Fibroblast of skin of back (primary cell): ENCODE measurements at regions not wholly inside any gene's neighbourhood (a gene's known extent, or its start where the extent isn't known, plus 50 kb on each side); places are given as distances from the start of the nearest gene placed in this dataset.
"Not testable (repeated sequence)": the region's sequence is repeated elsewhere in the genome, so short reads cannot be mapped to it uniquely, and the experiment has no call there.

Source experiments
- DNase-seq: peaks from one replicate; pipeline ENCODE4 v3.0.0-alpha.2; 2013

DNA sequence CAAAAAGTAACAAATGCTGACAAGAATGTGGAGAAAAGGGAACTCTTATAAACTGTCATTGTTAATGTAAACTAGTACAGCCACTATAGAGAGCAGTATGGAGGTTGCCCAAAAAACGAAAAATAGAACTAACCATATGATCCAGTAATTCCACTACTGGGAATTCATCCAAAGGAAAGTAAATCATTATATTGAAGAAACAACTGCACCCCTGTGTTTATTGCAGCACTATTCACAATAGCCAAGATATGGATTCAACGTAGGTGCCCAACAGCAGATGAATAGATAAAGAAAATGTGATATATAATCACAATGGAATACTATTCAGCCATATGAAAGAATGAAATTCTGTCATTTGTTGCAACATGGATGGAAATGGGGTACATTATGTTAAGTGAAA, 188.0 kb upstream of the E2F7 start:
- DNase-seq: no peak

DNA sequence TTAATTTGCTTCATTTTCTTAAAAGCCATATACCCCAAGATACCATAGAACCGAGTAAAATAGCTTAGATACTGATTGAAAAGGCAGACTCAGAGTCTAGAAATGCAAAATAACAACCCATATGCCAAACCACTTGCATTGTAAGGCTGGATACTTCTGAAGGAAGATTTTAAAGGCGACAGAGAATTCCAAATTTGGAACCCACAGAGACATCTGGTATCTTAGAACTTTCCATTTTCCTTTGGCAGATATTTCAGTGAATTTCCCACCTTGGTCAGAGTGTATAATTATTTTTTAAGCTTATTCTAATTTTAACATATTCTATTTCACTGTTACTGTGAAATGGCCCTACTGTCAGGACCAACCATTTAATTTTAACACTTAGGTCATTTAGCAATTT, 186.4 kb upstream of the E2F7 start:
- no peak for DNase-seq

DNA sequence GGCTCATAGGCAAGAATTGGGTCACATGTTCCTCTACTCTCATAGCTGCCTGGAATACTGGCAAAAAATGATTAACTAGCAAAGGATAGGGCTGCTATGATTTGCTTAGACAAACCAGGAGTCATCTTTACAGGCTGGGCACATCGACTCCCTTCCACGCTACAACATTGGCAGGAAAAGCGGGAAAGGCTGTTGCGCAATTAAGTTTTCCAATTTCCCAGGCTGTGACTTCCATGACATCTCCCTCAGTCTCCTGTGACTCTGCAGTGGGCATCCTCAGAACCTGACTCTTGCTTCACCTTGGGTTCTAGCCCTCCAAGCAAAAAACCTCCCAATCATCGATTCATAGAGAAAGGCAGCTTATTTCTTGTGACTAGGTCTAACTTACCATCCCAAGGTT, 184.5 kb upstream of the E2F7 start:
- DNase-seq: no peak

DNA sequence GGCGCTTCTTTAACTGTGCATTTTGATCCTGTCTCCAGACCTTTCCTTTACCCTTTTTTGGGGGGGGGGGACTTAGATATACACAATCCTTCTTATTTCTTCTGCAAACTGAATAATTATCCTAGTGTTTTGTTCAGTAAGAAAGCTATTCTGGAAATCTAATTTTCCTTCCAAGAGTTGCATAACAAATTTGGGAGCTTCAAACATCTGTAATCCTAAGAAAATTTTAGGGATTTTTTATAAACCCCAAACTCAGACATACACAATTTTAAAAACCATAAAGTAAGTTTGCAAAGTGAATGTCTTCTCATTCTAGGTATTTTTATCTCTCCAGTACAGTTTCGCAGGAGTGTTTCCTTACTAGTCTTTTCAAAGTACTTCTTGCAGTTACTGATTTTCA, 182.7 kb upstream of the E2F7 start:
- DNase-seq: no peak

DNA sequence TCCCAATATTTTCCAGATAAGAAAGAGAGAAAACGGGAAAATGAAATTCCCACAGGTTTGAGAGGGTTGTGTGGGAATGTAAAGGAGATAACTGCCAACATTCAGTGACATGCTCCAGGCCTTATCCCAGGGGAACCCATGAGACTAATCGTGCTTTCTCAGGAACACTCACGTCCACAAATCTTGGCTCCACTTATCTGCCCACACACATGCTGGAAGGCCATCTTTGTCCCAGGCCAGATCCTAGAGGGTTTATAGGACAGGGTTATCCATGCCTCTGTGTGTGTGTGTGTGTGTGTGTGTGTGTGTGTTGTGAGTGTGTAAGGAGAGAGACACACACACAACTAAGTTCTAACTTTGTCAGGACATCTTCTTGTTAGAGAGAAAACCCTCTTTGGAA, 182.2 kb upstream of the E2F7 start:
- no peak for DNase-seq

DNA sequence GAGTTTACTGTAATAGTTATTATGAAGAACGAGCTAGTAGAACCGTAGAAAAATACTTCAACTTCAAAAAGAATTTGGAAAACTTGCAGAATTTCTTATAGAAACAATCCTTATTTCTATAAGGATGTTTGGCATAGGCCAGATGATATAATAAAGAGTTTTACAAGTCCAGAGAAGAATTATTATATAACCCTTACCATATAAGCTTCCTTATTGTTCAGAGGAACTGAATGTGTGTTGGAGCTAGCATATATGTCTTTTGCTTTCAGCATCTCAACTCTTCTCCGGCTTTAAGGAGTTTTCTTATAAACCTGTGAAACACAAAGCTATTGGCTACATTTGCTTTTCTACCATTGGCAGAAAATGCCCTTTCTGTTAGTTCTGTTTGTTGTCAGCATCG, 178.0 kb upstream of the E2F7 start:
- DNase-seq: no peak

DNA sequence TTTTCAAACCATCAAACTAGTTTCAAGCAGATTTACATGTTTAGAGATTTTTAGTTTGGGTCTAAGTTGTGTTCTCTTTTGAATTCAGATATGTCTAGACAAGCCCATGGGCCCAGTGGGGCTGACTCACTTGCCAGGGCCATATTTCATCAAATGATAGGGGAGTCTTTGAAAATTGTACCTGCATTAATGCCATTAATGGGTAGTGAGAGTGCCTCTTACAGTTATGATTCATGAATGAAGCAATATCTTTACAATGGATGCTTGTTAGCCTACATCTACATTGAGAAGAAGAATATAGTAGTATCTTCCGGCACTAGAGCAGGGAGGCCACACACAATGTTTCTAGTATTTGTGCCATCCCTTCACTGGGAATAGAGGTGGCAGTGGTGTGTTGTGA, 174.2 kb upstream of the E2F7 start:
- no peak for DNase-seq

DNA sequence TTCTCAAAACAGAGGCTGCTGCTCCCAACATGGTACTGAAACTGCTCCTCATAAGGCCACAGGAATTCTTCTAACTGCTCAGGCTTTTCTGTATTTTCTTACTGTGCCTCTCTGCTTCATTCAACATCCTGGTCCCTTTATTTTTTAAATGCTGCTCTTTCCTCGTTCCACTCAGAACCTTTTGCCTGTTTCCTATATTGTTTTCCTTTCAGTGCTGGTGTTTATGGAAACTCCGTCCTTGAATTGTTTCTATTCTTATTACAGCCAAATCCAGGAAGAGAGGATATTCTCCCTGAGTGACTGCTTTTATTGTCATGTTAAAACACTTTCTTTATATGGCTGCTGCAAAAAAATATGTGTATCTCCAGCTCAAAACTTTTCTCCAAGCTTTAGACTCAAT, 173.0 kb upstream of the E2F7 start:
- DNase-seq: no peak

DNA sequence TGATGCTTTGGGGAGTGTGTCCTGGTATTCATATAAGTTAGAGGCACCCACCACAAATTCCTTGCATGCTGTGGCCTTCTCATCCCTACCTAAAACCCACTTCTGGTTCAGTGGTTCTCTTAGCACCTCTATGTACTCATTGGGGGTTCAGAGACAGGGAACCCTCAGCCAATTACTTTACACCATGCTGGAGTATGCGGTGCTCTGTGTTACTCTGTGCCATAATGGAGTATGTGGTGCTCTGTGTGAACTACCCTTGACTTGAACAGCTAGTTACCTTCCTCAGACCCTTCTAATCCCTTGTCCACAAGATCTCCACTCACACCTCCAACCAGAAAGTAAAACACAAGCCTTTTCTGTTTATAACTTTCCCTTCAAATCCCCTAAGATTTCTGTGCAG, 172.5 kb upstream of the E2F7 start:
- no peak for DNase-seq

DNA sequence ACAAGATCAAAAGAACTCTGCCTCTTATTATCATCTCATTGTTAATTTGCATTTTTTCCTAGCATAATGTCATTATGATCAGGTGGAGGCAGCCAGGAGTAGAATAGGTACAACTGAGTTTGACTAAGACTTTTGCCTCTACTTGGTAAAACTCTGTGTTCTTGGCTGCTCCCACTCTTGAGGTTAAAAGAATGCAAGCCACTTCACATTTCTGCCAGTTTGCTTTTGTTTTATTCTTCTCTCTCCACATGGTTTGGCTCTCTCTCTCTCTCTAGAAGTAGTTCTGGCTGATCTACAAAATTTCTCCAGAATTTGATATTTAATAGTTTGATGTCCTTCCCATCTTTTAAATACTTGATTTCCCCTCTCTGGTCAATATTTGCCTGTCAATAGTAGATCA, 170.7 kb upstream of the E2F7 start:
- DNase-seq: no peak

DNA sequence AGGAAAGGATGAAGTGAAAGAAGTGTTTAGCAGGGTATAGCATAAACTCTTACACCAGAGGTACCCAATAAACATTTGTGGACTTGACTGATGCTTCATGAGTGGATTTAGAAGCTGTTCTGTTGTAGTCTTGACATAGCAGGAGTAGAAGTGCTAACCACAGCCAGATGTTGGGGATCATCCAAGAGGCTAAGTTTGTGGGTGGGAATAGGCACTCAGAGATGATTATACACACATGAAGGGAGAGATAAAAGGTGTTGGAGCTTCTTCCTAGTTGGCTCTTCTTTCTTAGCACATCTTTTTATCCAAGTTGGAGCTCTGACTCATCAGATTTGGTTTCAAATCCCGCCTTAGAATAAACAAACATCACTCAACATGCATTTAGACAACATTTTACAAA, 166.7 kb upstream of the E2F7 start:
- no peak for DNase-seq

DNA sequence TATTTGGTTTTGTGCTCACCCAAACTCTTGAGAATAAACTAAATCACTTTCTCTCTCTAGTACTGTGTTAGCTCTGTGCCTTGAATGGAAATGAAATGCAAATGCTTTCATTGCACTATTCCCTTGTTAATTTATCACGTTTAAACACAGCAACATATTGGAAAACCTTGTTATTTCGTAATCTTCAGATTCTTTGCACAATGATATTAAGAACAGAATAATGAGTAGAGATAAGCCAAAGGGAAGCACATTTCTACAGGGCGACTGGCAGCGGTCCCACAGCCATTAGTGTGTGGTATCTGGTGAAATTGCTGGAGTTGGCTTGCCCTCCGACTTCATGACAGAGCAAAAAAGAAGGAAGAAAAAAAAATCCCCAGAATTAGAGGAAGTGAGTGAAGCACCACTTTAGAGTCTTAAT, 166.1 kb upstream of the E2F7 start:
- no peak for DNase-seq

DNA sequence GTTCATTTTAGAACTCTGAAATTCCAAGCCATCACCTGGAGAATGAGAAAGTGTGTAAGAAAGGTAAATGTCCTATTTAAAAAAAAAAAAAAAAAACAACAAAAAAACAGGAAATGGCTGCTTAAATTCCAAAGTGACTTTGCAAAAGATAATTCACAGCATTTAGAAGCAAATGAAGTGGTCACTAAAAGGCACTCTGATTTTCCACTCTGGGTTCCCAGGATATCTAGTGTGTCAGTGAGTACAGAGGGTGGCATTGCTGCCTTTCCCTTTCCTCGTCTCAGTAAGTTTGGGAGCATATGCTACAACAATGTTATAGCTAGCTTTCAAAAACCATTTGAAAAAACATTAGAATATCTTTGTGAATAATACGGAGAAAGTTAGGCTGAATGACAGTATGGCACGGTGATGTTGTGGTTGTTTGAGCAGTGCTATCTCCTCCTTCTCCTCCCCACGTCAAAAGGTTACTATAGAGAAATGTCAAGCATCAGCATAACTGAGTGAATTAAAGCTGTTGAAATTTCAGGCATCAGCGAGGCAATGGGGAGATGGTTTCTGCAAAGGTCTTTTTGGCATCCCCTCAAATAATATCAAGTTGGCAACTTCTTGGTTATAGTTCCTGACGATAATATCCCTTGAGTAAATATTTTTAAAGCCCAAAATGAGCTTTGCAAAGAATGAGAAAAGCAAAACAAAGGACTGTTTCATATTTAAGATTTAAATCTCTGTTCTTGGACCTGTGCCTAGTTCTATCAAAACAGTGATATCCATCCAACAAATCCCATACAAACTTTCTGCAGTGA, 164.5 kb upstream of the E2F7 start:
- DNase-seq: peak; percentile 47

DNA sequence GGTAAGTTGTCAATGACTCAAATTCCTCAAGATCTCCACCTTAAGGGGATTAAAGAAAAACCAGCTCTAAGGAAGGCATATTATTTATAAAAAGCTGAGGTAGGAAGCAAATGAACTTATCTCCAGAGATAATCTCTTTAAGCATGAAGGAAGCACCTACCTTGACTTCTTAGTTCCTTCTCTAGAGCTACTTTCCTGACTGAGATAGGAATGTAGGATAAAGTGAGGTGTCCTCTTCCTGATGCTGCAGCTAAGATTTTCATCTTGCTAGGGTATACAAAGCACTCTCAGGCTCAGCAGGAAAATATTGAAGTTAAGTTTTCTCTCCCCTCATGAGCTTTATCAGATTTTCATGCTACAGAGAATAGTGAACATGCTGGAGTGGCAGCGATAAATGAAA, 163.0 kb upstream of the E2F7 start:
- no peak for DNase-seq

DNA sequence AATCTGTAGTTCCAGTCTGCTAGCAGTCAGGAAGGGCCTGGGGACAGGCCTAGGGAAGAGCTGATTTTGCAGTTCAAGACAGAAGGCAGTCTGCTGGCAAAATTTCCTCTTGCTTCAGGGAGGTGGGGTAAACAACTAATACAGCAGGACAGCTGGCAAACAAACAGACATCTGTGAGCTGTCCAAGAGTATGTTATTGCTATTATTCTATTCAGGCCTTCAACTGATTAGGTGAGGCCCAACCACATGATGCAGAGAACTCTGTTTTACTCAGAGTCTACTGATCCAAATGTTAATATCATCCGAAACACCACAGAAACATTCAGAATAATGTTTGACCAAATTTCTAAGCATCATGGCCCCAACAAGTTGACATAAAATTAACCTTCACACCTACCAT, 161.0 kb upstream of the E2F7 start:
- no peak for DNase-seq

DNA sequence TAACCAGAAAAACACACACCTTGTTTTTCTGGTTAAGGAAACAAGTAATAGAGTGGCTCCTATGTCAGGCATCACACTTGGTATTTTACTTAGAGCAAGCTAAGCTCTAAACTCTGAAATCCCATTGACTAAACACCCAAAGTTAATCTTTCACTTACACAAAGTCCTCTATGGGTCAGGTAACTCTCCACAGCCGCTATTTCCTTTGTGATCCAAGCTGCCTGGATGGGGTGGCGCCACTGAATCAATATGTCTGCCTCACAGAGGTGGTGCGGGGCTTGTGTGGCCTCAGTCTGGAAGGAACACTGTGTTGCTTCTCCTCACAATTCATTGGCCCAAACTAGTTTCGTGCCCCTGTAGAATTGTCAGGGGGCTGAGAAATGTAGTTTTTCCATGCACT, 160.0 kb upstream of the E2F7 start:
- no peak for DNase-seq

DNA sequence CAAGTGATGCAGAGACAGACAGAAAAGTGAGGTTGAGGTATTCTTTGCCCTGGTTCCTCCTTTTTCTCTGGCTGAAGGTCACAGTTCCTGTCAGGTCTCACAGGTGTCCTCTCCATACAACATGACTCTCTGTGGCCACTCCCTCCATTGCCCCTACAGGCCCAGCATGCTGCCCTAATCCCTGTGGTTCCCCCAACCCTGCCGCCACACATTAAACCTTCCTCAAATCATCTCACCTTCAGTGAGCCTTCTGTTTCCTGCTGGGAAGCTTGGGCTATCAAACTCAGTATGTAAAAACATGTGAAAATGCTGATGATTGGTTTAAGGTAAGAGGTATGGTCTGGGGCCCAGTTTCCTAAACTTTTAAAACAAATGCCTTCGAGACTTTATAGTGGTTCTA, 159.0 kb upstream of the E2F7 start:
- DNase-seq: no peak

DNA sequence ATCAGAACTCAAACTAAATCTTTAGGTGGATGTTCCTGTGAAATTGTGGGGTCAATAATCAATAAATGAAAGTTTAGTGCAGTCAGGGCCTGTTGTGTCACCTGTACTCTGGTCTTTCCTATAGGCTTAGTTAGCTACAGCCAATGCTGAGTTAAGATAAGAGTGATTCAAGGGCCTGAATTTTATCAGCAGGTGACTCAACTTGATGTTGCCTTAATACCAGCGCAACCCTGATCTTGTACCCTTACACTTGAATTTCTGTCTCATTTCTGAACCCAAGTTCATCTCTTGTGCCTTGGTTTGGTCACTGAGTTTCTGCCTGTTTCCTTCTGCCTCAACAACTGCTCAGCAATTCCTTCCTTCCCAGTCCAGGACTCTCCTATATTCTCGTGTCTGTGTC, 157.0 kb upstream of the E2F7 start:
- DNase-seq: no peak

DNA sequence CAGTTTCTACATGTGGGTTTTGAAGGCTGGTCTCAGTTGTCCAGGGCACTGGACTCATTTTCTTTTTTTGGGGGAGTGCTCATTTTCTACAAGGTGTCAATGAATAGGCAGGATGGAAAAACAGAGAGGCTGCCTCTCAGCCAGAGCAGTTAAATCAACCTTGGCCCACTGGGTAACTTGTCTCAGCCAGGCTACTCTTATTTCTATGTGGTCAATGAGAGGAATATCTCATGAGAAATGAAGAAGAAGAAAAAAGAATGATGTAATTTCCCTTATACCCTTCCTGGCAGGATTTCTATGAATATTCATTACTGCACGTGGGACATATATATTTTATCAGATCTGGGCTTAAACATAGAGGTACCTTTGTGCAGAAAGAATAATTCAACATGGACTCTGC, 155.2 kb upstream of the E2F7 start:
- DNase-seq: peak; percentile 15

DNA sequence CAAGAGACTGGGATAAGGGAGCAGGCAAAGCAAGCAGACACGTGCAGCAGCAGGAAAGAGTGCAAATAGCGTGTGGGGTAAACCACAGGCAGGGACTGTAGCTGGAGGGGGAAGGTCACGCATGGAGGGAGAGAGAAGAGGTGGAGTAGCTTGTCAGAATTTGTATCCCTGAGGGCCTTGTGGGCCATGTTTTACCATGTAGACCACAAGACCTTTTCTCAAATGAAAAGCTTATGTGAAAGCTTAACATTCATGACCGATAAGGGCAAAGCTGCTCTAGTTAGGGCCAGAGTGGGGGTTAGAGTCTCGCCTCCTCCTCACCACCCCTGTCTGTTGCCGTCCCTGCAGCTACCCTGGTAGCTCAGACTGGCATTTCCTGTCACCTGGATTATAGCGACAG, 152.9 kb upstream of the E2F7 start:
- DNase-seq: peak; percentile 14

DNA sequence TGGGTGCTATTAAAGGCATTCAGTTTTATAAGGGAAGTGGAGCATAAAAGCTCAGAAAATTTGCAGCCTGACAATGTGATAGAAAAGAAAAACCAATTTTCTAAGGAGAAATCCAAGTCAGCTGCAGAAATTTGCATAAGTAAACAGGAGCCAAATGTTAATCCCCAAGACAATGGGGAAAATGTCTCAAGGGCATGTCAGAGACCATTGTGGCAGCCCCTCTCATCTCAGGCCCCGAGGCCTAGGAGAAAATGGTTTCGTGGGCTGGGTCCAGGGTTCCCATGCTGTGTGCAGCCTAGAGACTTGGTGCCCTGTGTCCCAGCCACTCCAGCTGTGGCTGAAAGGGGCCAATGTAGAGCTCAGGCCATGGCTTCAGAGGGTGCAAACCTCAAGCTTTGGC, 150.8 kb upstream of the E2F7 start:
- not testable (repeated sequence) for DNase-seq

DNA sequence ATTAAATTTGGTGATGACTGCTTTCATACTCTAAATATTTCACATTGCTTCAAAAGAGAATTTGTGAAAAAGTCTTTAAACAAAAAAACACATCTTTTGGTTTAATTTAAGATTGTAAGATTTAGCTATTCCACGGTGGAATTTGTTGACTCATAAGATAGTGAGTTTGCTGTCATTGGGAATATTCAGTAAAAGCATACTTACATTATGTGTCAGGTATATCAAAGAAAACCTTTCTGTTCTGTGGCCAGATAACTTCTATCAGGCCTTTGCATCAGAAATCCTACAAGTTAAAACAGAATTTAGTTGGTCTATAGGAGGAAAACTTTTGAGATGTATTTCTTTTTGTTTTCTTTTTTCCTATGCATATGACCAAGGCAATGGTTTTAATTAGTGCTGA, 148.8 kb upstream of the E2F7 start:
- peak; percentile 73 for DNase-seq

DNA sequence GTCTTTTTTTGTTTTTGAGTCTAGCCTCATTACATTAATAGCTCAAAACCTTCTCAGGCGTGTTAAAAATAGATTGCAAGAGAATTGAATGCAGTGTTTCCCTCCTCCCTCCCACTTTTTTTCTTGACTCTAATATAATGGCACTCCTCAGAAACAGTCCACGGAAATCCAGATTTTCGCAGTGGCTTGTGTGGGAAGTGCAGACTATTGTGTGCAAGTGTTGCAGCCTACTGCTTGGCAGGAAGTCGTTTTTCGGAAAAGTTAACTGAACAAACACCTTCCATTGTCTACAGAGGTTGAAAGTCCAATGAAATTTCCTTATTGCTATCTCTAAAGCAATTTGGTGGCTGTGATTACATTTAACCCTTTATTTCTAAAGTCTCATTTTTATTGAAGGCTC, 147.9 kb upstream of the E2F7 start:
- no peak for DNase-seq

DNA sequence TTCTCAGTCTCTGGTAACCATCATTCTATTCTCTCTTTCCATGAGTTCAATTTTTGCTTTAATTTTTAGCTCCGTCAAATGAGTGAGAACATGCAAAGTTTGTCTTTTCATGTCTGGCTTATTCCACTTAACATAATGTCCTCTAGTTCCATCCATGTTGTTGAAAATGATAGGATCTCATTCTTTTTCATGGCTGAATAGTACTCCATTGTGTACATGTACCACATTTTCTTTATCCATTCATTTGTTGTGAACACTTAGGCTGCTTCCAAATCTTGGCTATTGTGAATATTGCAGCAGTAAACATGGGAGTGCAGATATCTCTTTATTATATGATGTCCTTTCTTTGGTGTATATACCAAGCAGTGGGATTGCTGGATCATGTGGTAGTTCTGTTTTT, 145.4 kb upstream of the E2F7 start:
- DNase-seq: no peak

DNA sequence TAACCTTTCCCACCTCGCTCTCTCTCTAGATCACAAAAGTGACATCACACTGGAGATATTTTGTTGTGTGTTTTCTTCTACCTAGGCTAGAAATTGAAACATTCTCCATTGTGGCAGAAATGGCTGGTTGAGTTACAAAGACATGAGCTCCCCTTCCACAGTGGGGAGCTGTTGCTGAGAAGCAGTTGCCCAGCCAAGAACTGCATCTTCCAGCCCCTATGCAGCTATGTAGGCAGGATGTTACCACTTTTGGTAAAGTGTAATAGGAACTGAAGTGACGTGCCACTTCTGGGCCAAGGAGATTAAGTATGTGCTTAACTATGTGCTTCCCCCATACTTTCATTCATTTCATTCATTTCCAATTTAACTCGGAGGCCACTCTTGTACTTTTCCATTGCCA, 138.7 kb upstream of the E2F7 start:
- DNase-seq: peak; percentile 58
